ENCODE measurements at regions not wholly inside any gene's neighbourhood (a gene's known extent, or its start where the extent isn't known, plus 50 kb on each side); places are given as distances from the start of the nearest gene placed in this dataset.

- ChIA-PET POLR2A (no interaction called here), CTCF (no interaction called here)
- DNase-seq = no peak
- intact Hi-C loops (cut with micrococcal nuclease) = no loop called here
- Mint-ChIP-seq H3K27ac (no peak overlapping the region), H3K4me3 (no peak overlapping the region), H3K4me1 (ENCODE audit: low read depth) (no peaks in the 10 kb centered on the region), H3K9me3 (no peaks in the 10 kb centered on the region), H3K36me3 (ENCODE audit: low read depth) (no peaks in the 10 kb centered on the region), H3K27me3 (no peaks in the 10 kb centered on the region)
- ATAC-seq = no peak
- no peak for TF ChIP-seq CTCF (IDR thresholded peaks at IDR 0.05)
Observed at GRCh38 chr10:130483691-130484467, 347.7 kb downstream of the GLRX3 start.

- H3K36me3 Mint-ChIP-seq (ENCODE audit: low read depth) = no peaks in the 10 kb centered on the region
- intact Hi-C loops (cut with micrococcal nuclease) = no loop called here
- H3K27me3 Mint-ChIP-seq = no peaks in the 10 kb centered on the region
- no peak overlapping the region for H3K4me3 Mint-ChIP-seq
- H3K27ac Mint-ChIP-seq = no peak overlapping the region
- POLR2A ChIA-PET = no interaction called here
- H3K4me1 Mint-ChIP-seq (ENCODE audit: low read depth) = no peaks in the 10 kb centered on the region
- no peaks in the 10 kb centered on the region for H3K9me3 Mint-ChIP-seq
- CTCF ChIA-PET = no interaction called here
- ATAC-seq = no peak
- TF ChIP-seq CTCF (IDR thresholded peaks at IDR 0.05) = no peak
- DNase-seq = no peak
Observed at GRCh38 chr10:130484468-130485180, 348.4 kb downstream of the GLRX3 start.

GRCh38 chr10:130485236-130485957 is 349.2 kb downstream of the GLRX3 start:
- DNase-seq = no peak
- no peaks in the 10 kb centered on the region for H3K4me1 Mint-ChIP-seq (ENCODE audit: low read depth)
- no peak overlapping the region for H3K4me3 Mint-ChIP-seq
- no peak for ATAC-seq
- CTCF ChIA-PET = no interaction called here
- no peaks in the 10 kb centered on the region for H3K9me3 Mint-ChIP-seq
- H3K36me3 Mint-ChIP-seq (ENCODE audit: low read depth) = no peaks in the 10 kb centered on the region
- H3K27me3 Mint-ChIP-seq = no peaks in the 10 kb centered on the region
- intact Hi-C loops (cut with micrococcal nuclease) = no loop called here
- no peak for TF ChIP-seq CTCF (IDR thresholded peaks at IDR 0.05)
- POLR2A ChIA-PET = no interaction called here
- no peak overlapping the region for H3K27ac Mint-ChIP-seq

- no peak for TF ChIP-seq CTCF (IDR thresholded peaks at IDR 0.05)
- intact Hi-C loops (cut with micrococcal nuclease) = no loop called here
Observed at GRCh38 chr10:130485958-130486895, 350.0 kb downstream of the GLRX3 start.

More at GRCh38 chr10:130485958-130486895, 350.0 kb downstream of the GLRX3 start:
- ChIA-PET POLR2A (no interaction called here), CTCF (no interaction called here)
- no peaks in the 10 kb centered on the region for H3K36me3 Mint-ChIP-seq (ENCODE audit: low read depth)
- DNase-seq = no peak
- no peaks in the 10 kb centered on the region for H3K9me3 Mint-ChIP-seq
- H3K27ac Mint-ChIP-seq = no peak overlapping the region
- no peaks in the 10 kb centered on the region for H3K4me1 Mint-ChIP-seq (ENCODE audit: low read depth)
- H3K27me3 Mint-ChIP-seq = no peaks in the 10 kb centered on the region
- ATAC-seq = no peak
- no peak overlapping the region for H3K4me3 Mint-ChIP-seq

Measured in activated CD8-positive, alpha-beta T cell treated with anti-CD3 and anti-CD28 coated beads for 36 hours (primary cell).